ENCODE measurements at regions not wholly inside any gene's neighbourhood (a gene's known extent, or its start where the extent isn't known, plus 50 kb on each side); places are given as distances from the start of the nearest gene placed in this dataset.
"Not testable (repeated sequence)": the region's sequence is repeated elsewhere in the genome, so short reads cannot be mapped to it uniquely, and the experiment has no call there.

GRCh38 chr7:66456431-66456830 lies 172.2 kb upstream of the KCTD7 start:
- in situ Hi-C loops (cut with MboI; ENCODE audit: low sequenced_read_pairs) = not testable (repeated sequence)

GRCh38 chr7:66458991-66459390 lies 169.7 kb upstream of the KCTD7 start:
- in situ Hi-C loops (cut with MboI; ENCODE audit: low sequenced_read_pairs) = not testable (repeated sequence)

- in situ Hi-C loops (cut with MboI; ENCODE audit: low sequenced_read_pairs) = not testable (repeated sequence)
These were observed 168.8 kb upstream of the KCTD7 start for GRCh38 chr7:66459783-66460413.

GRCh38 chr7:66460921-66461361 lies 167.7 kb upstream of the KCTD7 start:
- in situ Hi-C loops (cut with MboI; ENCODE audit: low sequenced_read_pairs) = no loop called here

GRCh38 chr7:66461397-66461796 lies 167.3 kb upstream of the KCTD7 start:
- in situ Hi-C loops (cut with MboI; ENCODE audit: low sequenced_read_pairs) = not testable (repeated sequence)

- in situ Hi-C loops (cut with MboI; ENCODE audit: low sequenced_read_pairs) = not testable (repeated sequence)
These were observed 165.8 kb upstream of the KCTD7 start for GRCh38 chr7:66462831-66463230.

- in situ Hi-C loops (cut with MboI; ENCODE audit: low sequenced_read_pairs) = no loop called here
These were observed 164.6 kb upstream of the KCTD7 start for GRCh38 chr7:66464059-66464458.

GRCh38 chr7:66466081-66466600 lies 162.5 kb upstream of the KCTD7 start:
- in situ Hi-C loops (cut with MboI; ENCODE audit: low sequenced_read_pairs) = no loop called here

GRCh38 chr7:66467887-66468286 lies 160.8 kb upstream of the KCTD7 start:
- in situ Hi-C loops (cut with MboI; ENCODE audit: low sequenced_read_pairs) = no loop called here

- in situ Hi-C loops (cut with MboI; ENCODE audit: low sequenced_read_pairs) = not testable (repeated sequence)
These were observed 155.6 kb upstream of the KCTD7 start for GRCh38 chr7:66473064-66473463.

GRCh38 chr7:66474441-66474840 lies 154.2 kb upstream of the KCTD7 start:
- in situ Hi-C loops (cut with MboI; ENCODE audit: low sequenced_read_pairs) = no loop called here

GRCh38 chr7:66476056-66476455 lies 152.6 kb upstream of the KCTD7 start:
- in situ Hi-C loops (cut with MboI; ENCODE audit: low sequenced_read_pairs) = not testable (repeated sequence)

- in situ Hi-C loops (cut with MboI; ENCODE audit: low sequenced_read_pairs) = not testable (repeated sequence)
These were observed 150.8 kb upstream of the KCTD7 start for GRCh38 chr7:66477822-66478397.

- in situ Hi-C loops (cut with MboI; ENCODE audit: low sequenced_read_pairs) = not testable (repeated sequence)
These were observed 147.5 kb upstream of the KCTD7 start for GRCh38 chr7:66481229-66481628.

- in situ Hi-C loops (cut with MboI; ENCODE audit: low sequenced_read_pairs) = not testable (repeated sequence)
These were observed 139.6 kb upstream of the KCTD7 start for GRCh38 chr7:66489065-66489464.

- in situ Hi-C loops (cut with MboI; ENCODE audit: low sequenced_read_pairs) = not testable (repeated sequence)
These were observed 138.9 kb upstream of the KCTD7 start for GRCh38 chr7:66489741-66490140.

- in situ Hi-C loops (cut with MboI; ENCODE audit: low sequenced_read_pairs) = not testable (repeated sequence)
These were observed 137.7 kb upstream of the KCTD7 start for GRCh38 chr7:66490979-66491378.

GRCh38 chr7:66492405-66492804 lies 136.3 kb upstream of the KCTD7 start:
- in situ Hi-C loops (cut with MboI; ENCODE audit: low sequenced_read_pairs) = not testable (repeated sequence)

GRCh38 chr7:66493235-66494205 lies 135.2 kb upstream of the KCTD7 start:
- in situ Hi-C loops (cut with MboI; ENCODE audit: low sequenced_read_pairs) = no loop called here

GRCh38 chr7:66497346-66497745 lies 131.3 kb upstream of the KCTD7 start:
- in situ Hi-C loops (cut with MboI; ENCODE audit: low sequenced_read_pairs) = no loop called here

- in situ Hi-C loops (cut with MboI; ENCODE audit: low sequenced_read_pairs) = no loop called here
These were observed 128.6 kb upstream of the KCTD7 start for GRCh38 chr7:66500087-66500486.
